ENCODE measurements at regions not wholly inside any gene's neighbourhood (a gene's known extent, or its start where the extent isn't known, plus 50 kb on each side); places are given as distances from the start of the nearest gene placed in this dataset.

DNA sequence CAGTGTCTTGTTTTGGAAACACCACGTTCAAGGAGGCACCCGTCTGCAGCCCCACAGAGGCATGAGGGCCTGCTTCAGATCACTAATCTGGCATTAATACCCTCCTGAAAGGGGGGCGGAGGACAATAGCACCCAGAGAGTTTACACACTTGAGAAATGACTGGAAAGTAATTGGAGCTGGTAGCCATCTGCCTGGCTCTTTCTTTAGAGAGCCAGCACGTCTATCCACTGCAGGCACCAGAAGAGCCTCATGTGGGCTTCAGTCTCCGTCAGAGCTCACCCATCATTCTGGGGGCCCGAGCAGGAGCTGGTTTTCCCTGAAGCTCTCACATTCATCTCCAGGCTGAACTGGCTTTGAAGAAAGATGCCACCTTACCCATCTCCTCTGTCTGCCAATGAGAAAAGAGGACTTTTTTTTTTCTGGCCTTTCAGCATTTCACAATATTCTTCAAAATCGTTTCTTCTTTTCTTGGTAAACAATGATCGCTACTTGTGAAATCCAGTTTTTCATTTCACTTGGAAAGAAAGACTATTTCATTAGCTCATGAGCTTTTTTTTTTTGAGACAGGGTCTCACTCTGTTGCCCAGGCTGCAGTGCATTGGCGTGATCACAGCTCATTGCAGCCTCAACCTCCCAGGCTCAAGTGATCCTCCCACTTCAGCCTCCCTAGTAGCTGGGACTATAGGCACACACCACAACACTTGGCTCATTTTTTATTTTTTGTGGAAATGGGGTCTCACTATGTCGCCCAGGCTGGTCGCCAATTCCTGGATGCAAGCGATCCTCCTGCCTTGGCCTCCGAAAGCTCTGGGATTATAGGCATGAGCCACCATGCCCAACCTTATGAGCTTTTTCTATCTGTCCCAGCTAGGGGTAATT lies 124.7 kb upstream of the ZNF217 start:
- no peak overlapping the region for H3K27ac ChIP-seq

DNA sequence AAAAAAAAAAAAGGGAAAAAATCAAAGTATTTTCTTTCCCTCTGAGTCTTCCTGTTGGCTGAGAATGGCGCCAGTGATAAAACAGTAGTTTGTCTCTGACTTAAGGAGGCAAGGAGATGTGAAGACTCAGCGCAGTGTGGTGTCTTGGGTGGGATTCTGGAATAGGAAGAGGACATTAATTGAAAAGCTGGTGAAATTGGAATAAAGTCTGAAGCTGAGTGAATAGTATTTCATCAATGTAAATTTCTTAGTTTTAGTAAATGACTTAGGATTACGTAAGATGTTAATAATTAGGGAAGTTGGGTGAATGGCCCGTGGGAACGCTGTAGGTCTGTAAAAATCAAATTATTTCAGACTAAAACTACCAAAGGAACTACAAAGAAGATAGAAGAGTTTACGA lies 122.8 kb upstream of the ZNF217 start:
- no peaks in the 10 kb centered on the region for H3K9me3 ChIP-seq
- H3K27me3 ChIP-seq: no peaks in the 10 kb centered on the region
- H3K4me3 ChIP-seq: no peak overlapping the region
- TF ChIP-seq, protein P1, sequence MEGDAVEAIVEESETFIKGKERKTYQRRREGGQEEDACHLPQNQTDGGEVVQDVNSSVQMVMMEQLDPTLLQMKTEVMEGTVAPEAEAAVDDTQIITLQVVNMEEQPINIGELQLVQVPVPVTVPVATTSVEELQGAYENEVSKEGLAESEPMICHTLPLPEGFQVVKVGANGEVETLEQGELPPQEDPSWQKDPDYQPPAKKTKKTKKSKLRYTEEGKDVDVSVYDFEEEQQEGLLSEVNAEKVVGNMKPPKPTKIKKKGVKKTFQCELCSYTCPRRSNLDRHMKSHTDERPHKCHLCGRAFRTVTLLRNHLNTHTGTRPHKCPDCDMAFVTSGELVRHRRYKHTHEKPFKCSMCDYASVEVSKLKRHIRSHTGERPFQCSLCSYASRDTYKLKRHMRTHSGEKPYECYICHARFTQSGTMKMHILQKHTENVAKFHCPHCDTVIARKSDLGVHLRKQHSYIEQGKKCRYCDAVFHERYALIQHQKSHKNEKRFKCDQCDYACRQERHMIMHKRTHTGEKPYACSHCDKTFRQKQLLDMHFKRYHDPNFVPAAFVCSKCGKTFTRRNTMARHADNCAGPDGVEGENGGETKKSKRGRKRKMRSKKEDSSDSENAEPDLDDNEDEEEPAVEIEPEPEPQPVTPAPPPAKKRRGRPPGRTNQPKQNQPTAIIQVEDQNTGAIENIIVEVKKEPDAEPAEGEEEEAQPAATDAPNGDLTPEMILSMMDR (IDR thresholded peaks at IDR 0.05): no peak
- H3K36me3 ChIP-seq: no peaks in the 10 kb centered on the region
- no peak for DNase-seq (ENCODE audit: low spot score)
- no peak overlapping the region for H3K27ac ChIP-seq
- H3K4me1 ChIP-seq: no peaks in the 10 kb centered on the region

More for the DNA sequence above, 124.7 kb upstream of the ZNF217 start:
- Histone ChIP-seq H3K27me3 (no peaks in the 10 kb centered on the region), H3K4me3 (no peak overlapping the region), H3K4me1 (no peaks in the 10 kb centered on the region), H3K36me3 (no peaks in the 10 kb centered on the region), H3K9me3 (no peaks in the 10 kb centered on the region)
- TF ChIP-seq, protein P1 (IDR thresholded peaks at IDR 0.05): no peak
- DNase-seq (ENCODE audit: low spot score): no peak

DNA sequence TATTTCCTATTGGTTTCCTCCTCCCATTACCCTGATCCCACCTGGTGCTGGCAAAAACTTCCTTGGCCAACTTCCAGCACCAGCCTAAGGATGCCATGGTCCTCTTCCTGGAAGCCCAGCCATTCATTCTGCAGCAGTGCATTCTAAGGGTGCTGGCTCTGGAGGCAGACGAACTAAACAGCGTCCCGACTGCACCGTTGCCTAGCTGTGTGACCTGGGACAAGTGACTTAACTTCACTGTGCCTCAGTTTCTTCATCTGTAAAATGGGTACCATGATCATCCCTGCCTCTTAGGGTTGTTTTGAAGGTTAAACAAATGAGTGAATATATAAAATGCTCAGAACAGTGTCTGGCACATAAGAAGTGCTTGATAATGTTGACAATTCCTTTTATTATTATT lies 120.9 kb upstream of the ZNF217 start:
- no peaks in the 10 kb centered on the region for H3K4me1 ChIP-seq
- DNase-seq (ENCODE audit: low spot score): no peak
- no peaks in the 10 kb centered on the region for H3K9me3 ChIP-seq
- no peaks in the 10 kb centered on the region for H3K36me3 ChIP-seq
- no peak overlapping the region for H3K27ac ChIP-seq
- TF ChIP-seq, protein P1 (IDR thresholded peaks at IDR 0.05): no peak
- H3K4me3 ChIP-seq: no peak overlapping the region
- no peaks in the 10 kb centered on the region for H3K27me3 ChIP-seq

DNA sequence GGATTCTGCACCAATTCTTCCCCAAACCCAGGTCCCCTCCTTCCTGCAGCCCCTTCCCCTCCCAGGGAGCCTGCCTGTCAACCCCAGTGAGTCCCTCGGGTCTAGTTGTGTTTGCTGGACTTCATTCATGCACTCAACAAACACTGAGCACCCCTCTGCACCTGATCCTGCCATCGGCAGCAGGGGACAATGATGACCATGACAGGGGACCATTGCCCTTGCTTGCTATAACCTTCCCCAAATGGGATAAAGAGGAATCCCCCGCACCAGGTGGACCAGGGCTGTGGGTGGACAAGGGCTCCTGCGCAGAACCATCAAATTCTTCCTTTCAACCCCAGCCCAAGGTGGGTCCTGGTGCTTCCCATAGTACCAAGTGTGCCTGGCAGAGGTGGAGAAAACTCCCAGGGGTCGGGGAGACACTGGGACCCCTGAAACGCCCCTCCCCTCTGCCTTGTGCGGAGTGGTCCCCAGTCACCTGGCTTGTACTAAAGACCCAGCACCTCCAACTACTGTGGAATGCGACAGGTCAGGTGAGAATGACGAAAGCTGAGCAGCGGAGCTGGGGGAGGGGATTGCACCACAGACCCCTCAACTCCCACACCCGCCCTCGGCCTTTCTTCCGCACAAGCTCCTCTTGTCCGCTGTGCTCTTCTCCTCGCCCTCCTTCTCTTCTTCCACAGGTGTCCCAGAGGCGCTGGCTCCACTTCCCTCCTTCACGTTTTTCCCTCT lies 119.9 kb upstream of the ZNF217 start:
- no peaks in the 10 kb centered on the region for H3K36me3 ChIP-seq
- DNase-seq (ENCODE audit: low spot score): no peak
- no peaks in the 10 kb centered on the region for H3K27me3 ChIP-seq
- no peaks in the 10 kb centered on the region for H3K9me3 ChIP-seq
- TF ChIP-seq, protein P1 (IDR thresholded peaks at IDR 0.05): no peak
- no peaks in the 10 kb centered on the region for H3K4me1 ChIP-seq
- no peak overlapping the region for H3K27ac ChIP-seq
- no peak overlapping the region for H3K4me3 ChIP-seq

DNA sequence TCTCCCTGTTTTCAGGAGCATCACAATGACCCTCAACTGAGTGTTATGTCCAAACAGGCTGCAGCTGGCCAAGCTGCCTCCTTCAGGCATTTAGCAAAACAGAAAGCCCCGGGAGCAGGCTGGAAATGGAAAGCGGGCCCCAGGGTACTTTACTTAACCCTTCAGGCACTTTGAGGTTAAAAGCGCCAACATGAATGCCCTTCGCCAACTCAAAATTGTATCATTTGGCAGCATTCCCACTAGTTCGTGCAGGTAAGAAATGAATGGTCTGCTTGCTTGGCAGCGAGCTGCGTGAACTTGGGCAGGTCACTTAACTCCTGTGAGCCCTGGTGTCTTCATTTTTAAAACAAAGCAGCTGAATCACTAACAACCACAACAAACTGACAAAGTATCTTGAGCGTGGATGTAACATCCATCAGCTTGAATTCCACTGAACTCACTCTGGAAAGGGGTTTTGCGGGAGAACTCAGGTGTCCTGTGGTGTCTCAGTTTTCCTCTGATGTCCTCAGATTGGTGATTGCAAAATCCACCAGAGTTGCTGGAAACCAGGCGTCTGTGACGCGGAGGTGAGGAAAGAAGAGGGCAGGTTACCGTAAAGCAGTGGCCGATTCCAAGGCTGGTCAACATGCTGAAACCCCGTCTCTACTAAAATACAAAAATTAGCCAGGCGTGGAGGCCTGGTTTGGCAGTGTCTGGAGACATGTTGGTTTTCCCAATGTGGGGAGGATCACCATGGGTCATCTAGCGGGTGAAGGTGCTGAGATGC lies 118.8 kb upstream of the ZNF217 start:
- no peaks in the 10 kb centered on the region for H3K36me3 ChIP-seq
- H3K4me3 ChIP-seq: no peak overlapping the region
- H3K4me1 ChIP-seq: peaks cover 0 to 10% of the 10 kb centered on the region in 2 donors
- TF ChIP-seq, protein P1 (IDR thresholded peaks at IDR 0.05): no peak
- DNase-seq (ENCODE audit: low spot score): no peak
- no peaks in the 10 kb centered on the region for H3K27me3 ChIP-seq
- no peak overlapping the region for H3K27ac ChIP-seq
- H3K9me3 ChIP-seq: no peaks in the 10 kb centered on the region

Data from right atrium auricular region (tissue), 2 donors.